ENCODE measurements at regions not wholly inside any gene's neighbourhood (a gene's known extent, or its start where the extent isn't known, plus 50 kb on each side); places are given as distances from the start of the nearest gene placed in this dataset.

- TF ChIP-seq RAD21 (conservative IDR thresholded peaks at IDR 0.05) (no peak), EP300 (conservative IDR thresholded peaks at IDR 0.05; ENCODE audit: poor library complexity, severe bottlenecking) (no peak), CTCF (IDR thresholded peaks at IDR 0.05; ENCODE audit: poor library complexity, severe bottlenecking) (no peak)
Measured at GRCh38 chr1:60922304-60922703, 160.1 kb upstream of the NFIA start.
